B cell (primary cell): ENCODE measurements at regions not wholly inside any gene's neighbourhood (a gene's known extent, or its start where the extent isn't known, plus 50 kb on each side); places are given as distances from the start of the nearest gene placed in this dataset.
"Not testable (repeated sequence)": the region's sequence is repeated elsewhere in the genome, so short reads cannot be mapped to it uniquely, and the experiment has no call there.

Source experiments
- ATAC-seq: fragments of 200-7000 bp; cut with Tn5 transposase; one replicate; pipeline ENCODE4 v1.10.0; 2021; ENCODE audit warnings: low read depth, mild to moderate bottlenecking, moderate number of reproducible peaks, moderate library complexity
- CTCF ChIA-PET: fragments of 350-600 bp; sonication (Branson Sonifier 250); formaldehyde crosslinking; loops from one replicate; lab custom pipeline; 2021; ENCODE audit warnings: antibody characterized with exemption, inconsistent platforms; lab: Charles Lee
- POLR2A ChIA-PET: fragments of 350-600 bp; sonication (Branson Sonifier 250); formaldehyde crosslinking; loops from one replicate; lab custom pipeline; 2021; ENCODE audit warnings: antibody characterized with exemption; lab: Charles Lee
- DNase-seq: peaks from one replicate; pipeline ENCODE4 v3.0.0; 2013
- H2AFZ ChIP-seq: 2 replicates; pipeline ENCODE4 v1.6.1; 2012; ENCODE audit warnings: mild to moderate bottlenecking, low read depth, low read length; ENCODE audit not compliant: insufficient read depth, poor library complexity, severe bottlenecking
- H3K27ac ChIP-seq, 2 donors: 1 replicate in 1 of 2; 2 replicates in 1 of 2; pipeline ENCODE4 v1.5.1; 2012 to 2013; ENCODE audit warnings: low read length in 2 of 2, mild to moderate bottlenecking in 2 of 2, moderate library complexity in 1 of 2
- H3K27me3 ChIP-seq, 4 experiments: fragments of 200-600 bp in 1 of 4; sonication (generic) in 1 of 4; replicated peaks in 1 of 4; 1 replicate in 2 of 4; 2 replicates in 2 of 4; pipeline versions ENCODE4 v1.6.1 to v1.7.0; 2013 to 2016; ENCODE audit warnings: low read length in 3 of 4, mild to moderate bottlenecking in 2 of 4, mixed read lengths in 1 of 4, moderate library complexity in 1 of 4; ENCODE audit not compliant: insufficient read depth in 4 of 4, control insufficient read depth in 3 of 4; ENCODE audit errors: control extremely low read depth in 1 of 4
- H3K36me3 ChIP-seq, 2 experiments: replicated peaks in 1 of 2; 1 replicate in 1 of 2; 2 replicates in 1 of 2; pipeline versions ENCODE4 v1.6.1 to v1.7.1; 2013; ENCODE audit warnings: low read length in 1 of 2; ENCODE audit not compliant: insufficient read depth in 2 of 2, control insufficient read depth in 1 of 2; ENCODE audit errors: control extremely low read depth in 1 of 2, extremely low read depth in 1 of 2
- H3K4me1 ChIP-seq, 2 donors: fragments of 200-600 bp in 1 of 2; sonication (generic) in 1 of 2; 1 replicate in 1 of 2; 2 replicates in 1 of 2; pipeline versions ENCODE4 v1.5.1 to v1.6.1; 2013 to 2017; ENCODE audit warnings: low read length in 2 of 2; ENCODE audit not compliant: control insufficient read depth in 2 of 2, insufficient read depth in 2 of 2
- H3K4me2 ChIP-seq: replicated peaks from 2 replicates; pipeline ENCODE3; 2012; ENCODE audit warnings: mild to moderate bottlenecking, low read depth, low read length; ENCODE audit not compliant: poor library complexity, severe bottlenecking
- H3K4me3 ChIP-seq, 5 experiments: fragments of 200-600 bp in 1 of 5; sonication (generic) in 1 of 5; 1 replicate in 3 of 5; 2 replicates in 2 of 5; pipeline versions ENCODE4 v1.5.1 to v1.7.0; 2011 to 2016; ENCODE audit warnings: low read length in 4 of 5, mild to moderate bottlenecking in 4 of 5, low read depth in 2 of 5, control low read depth in 1 of 5, moderate library complexity in 1 of 5; ENCODE audit not compliant: insufficient read depth in 1 of 5; ENCODE audit errors: control extremely low read depth in 1 of 5, extremely low read depth in 1 of 5
- H3K79me2 ChIP-seq: fragments of 200-600 bp; sonication (generic); one replicate; pipeline ENCODE4 v1.6.0; 2016; ENCODE audit warnings: low read length; ENCODE audit not compliant: control insufficient read depth, insufficient read depth
- H3K9ac ChIP-seq: fragments of 200-600 bp; sonication (generic); 2 replicates; pipeline ENCODE4 v1.6.1; 2017; ENCODE audit warnings: mild to moderate bottlenecking, low read length, moderate library complexity
- H3K9me3 ChIP-seq, 3 donors: one replicate each; pipeline versions ENCODE4 v1.6.1 to v1.7.1; 2013; ENCODE audit warnings: low read length in 2 of 3; ENCODE audit not compliant: control insufficient read depth in 2 of 3, insufficient read depth in 1 of 3; ENCODE audit errors: control extremely low read depth in 1 of 3
- H4K20me1 ChIP-seq: 2 replicates; pipeline ENCODE4 v1.6.0; 2012; ENCODE audit warnings: mild to moderate bottlenecking, low read length; ENCODE audit not compliant: insufficient read depth, control insufficient read depth, poor library complexity, severe bottlenecking
- H3K27ac Mint-ChIP-seq: one replicate; pipeline ENCODE4 v1.8.0; 2021; ENCODE audit warnings: mixed read lengths
- H3K27me3 Mint-ChIP-seq: one replicate; pipeline ENCODE4 v1.8.0; 2021; ENCODE audit warnings: mixed read lengths
- H3K4me1 Mint-ChIP-seq: one replicate; pipeline ENCODE4 v1.8.0; 2021; ENCODE audit warnings: mixed read lengths
- H3K4me3 Mint-ChIP-seq: one replicate; pipeline ENCODE4 v1.8.0; 2021; ENCODE audit warnings: mixed read lengths
- H3K9me3 Mint-ChIP-seq: one replicate; pipeline ENCODE4 v1.8.0; 2022; ENCODE audit warnings: mixed read lengths; ENCODE audit not compliant: insufficient read depth
- WGBS: methylation state at CpG from one replicate; pipeline ENCODE4 v1.1.5; 2013; ENCODE audit warnings: missing lambda C conversion rate; ENCODE audit not compliant: insufficient coverage; 5-methylcytosine and 5-hydroxymethylcytosine counted together
- intact Hi-C: fragments of 100-400 bp; cut with micrococcal nuclease; formaldehyde crosslinking; loops from one replicate; pipeline ENCODE4 v1.10.0; 2022

- H3K4me3 ChIP-seq, DNase-seq, POLR2A ChIA-PET, H3K79me2 ChIP-seq, H3K27me3 ChIP-seq, H3K27me3 Mint-ChIP-seq, H3K9me3 ChIP-seq, H3K9ac ChIP-seq, H3K27ac Mint-ChIP-seq, CTCF ChIA-PET, H3K36me3 ChIP-seq, H4K20me1 ChIP-seq, H3K4me2 ChIP-seq, H3K9me3 Mint-ChIP-seq, ATAC-seq, H3K4me1 ChIP-seq, H3K4me1 Mint-ChIP-seq, H2AFZ ChIP-seq, H3K27ac ChIP-seq, intact Hi-C loops, H3K4me3 Mint-ChIP-seq: not testable (repeated sequence)
- WGBS = 92% methylated on average over 4 of the region's 7 CpGs
Measured at GRCh38 chr16:29262725-29263124, 143.8 kb downstream of the NPIPB11 start.

GRCh38 chr16:29261427-29262248 lies 144.9 kb downstream of the NPIPB11 start:
- H3K4me3 Mint-ChIP-seq, H2AFZ ChIP-seq, H3K27ac Mint-ChIP-seq, DNase-seq, H4K20me1 ChIP-seq, H3K4me3 ChIP-seq, H3K9me3 ChIP-seq, POLR2A ChIA-PET, H3K27me3 Mint-ChIP-seq, ATAC-seq, CTCF ChIA-PET, H3K4me1 ChIP-seq, H3K79me2 ChIP-seq, H3K27me3 ChIP-seq, H3K4me2 ChIP-seq, H3K27ac ChIP-seq, H3K9me3 Mint-ChIP-seq, H3K9ac ChIP-seq, H3K36me3 ChIP-seq, intact Hi-C loops, H3K4me1 Mint-ChIP-seq: not testable (repeated sequence)
- WGBS = 93% methylated on average over 22 of the region's 37 CpGs

- H3K9me3 Mint-ChIP-seq, H3K4me2 ChIP-seq, H3K4me3 Mint-ChIP-seq, intact Hi-C loops, DNase-seq, H3K79me2 ChIP-seq, H3K27me3 ChIP-seq, H3K27ac Mint-ChIP-seq, H2AFZ ChIP-seq, H3K27ac ChIP-seq, POLR2A ChIA-PET, H3K36me3 ChIP-seq, H4K20me1 ChIP-seq, H3K9me3 ChIP-seq, H3K4me3 ChIP-seq, H3K9ac ChIP-seq, H3K27me3 Mint-ChIP-seq, CTCF ChIA-PET, H3K4me1 ChIP-seq, H3K4me1 Mint-ChIP-seq, ATAC-seq: not testable (repeated sequence)
- 91% methylated on average over 8 of the region's 25 CpGs for WGBS
Measured at GRCh38 chr16:29260683-29261426, 145.7 kb downstream of the NPIPB11 start.
